CD8-positive, alpha-beta memory T cell (primary cell): ENCODE measurements at regions not wholly inside any gene's neighbourhood (a gene's known extent, or its start where the extent isn't known, plus 50 kb on each side); places are given as distances from the start of the nearest gene placed in this dataset.

Experiments used
- CTCF ChIA-PET: fragments of 350-600 bp; sonication (Branson Sonifier 250); formaldehyde crosslinking; loops from one replicate; lab custom pipeline; 2021; ENCODE audit warnings: antibody characterized with exemption; lab: Charles Lee
- POLR2A ChIA-PET: fragments of 350-600 bp; sonication (Branson Sonifier 250); formaldehyde crosslinking; loops from one replicate; lab custom pipeline; 2021; ENCODE audit warnings: antibody characterized with exemption; lab: Charles Lee
- DNase-seq, 5 donors: peaks; one replicate each; pipeline versions ENCODE4 v3.0.0 to v3.0.0-alpha.2; 2020 to 2022; ENCODE audit warnings: mixed read lengths in 1 of 5
- H3K27ac ChIP-seq: one replicate; pipeline ENCODE4 v1.7.0; 2013; ENCODE audit warnings: low read depth, mild to moderate bottlenecking, low read length, moderate library complexity
- H3K27me3 ChIP-seq: 2 replicates; pipeline ENCODE4 v1.7.0; 2013; ENCODE audit warnings: low read length, mild to moderate bottlenecking; ENCODE audit not compliant: insufficient read depth, poor library complexity, severe bottlenecking
- H3K36me3 ChIP-seq: 2 replicates; pipeline ENCODE4 v1.7.0; 2013; ENCODE audit warnings: mild to moderate bottlenecking, low read length, moderate library complexity; ENCODE audit not compliant: insufficient read depth
- H3K4me1 ChIP-seq: 2 replicates; pipeline ENCODE4 v1.7.0; 2013; ENCODE audit warnings: mild to moderate bottlenecking, low read length, moderate library complexity; ENCODE audit not compliant: insufficient read depth
- H3K4me3 ChIP-seq: 2 replicates; pipeline ENCODE4 v1.7.0; 2013; ENCODE audit warnings: mild to moderate bottlenecking, low read length
- H3K9me3 ChIP-seq: 2 replicates; pipeline ENCODE4 v1.7.0; 2013; ENCODE audit warnings: mild to moderate bottlenecking, low read length
- H3K27ac Mint-ChIP-seq, 8 donors: one replicate each; pipeline ENCODE4 v1.8.0; 2020 to 2021; ENCODE audit warnings: mixed read lengths in 8 of 8, mild to moderate bottlenecking in 6 of 8, inconsistent platforms in 3 of 8, moderate library complexity in 3 of 8
- H3K27me3 Mint-ChIP-seq, 2 donors: one replicate each; pipeline ENCODE4 v1.8.0; 2020 to 2021; ENCODE audit warnings: mixed read lengths in 2 of 2, mild to moderate bottlenecking in 1 of 2, moderate library complexity in 1 of 2
- H3K36me3 Mint-ChIP-seq, 3 donors: one replicate each; pipeline ENCODE4 v1.8.0; 2020 to 2021; ENCODE audit warnings: mixed read lengths in 3 of 3, inconsistent platforms in 1 of 3, mild to moderate bottlenecking in 1 of 3
- H3K4me1 Mint-ChIP-seq, 3 donors: one replicate each; pipeline ENCODE4 v1.8.0; 2020 to 2021; ENCODE audit warnings: mixed read lengths in 3 of 3, inconsistent platforms in 1 of 3, mild to moderate bottlenecking in 1 of 3
- H3K4me3 Mint-ChIP-seq, 7 donors: one replicate each; pipeline ENCODE4 v1.8.0; 2020 to 2021; ENCODE audit warnings: mixed read lengths in 7 of 7, mild to moderate bottlenecking in 6 of 7, moderate library complexity in 4 of 7, inconsistent platforms in 2 of 7
- H3K9me3 Mint-ChIP-seq, 5 donors: one replicate each; pipeline ENCODE4 v1.8.0; 2020 to 2022; ENCODE audit warnings: mixed read lengths in 5 of 5, mild to moderate bottlenecking in 3 of 5, moderate library complexity in 2 of 5, inconsistent platforms in 1 of 5

DNA sequence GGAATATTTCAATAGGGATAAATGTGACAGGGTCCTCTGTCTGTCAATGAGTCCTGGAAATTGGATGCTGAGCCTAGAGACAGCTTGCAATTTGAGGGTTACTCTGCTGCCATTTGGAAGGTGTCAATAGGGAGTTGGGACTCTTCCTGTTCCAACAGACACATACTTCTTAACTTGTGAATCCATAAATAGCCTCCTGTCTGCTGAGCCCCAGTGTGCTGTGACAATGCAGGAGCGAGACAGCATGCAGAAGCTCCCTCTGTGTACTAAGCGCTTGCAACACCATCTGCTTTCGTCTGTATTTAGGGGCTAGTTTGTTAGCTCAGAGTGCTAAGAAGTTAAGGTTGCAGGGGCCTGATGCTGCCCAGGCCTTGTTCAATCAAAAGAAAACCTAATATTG, 58.5 kb upstream of the GPR12 start:
- Mint-ChIP-seq H3K36me3 (peaks cover 0 to 3% (median 0%) of the 10 kb centered on the region in 3 donors), H3K4me3 (no peak overlapping the region), H3K4me1 (no peaks in the 10 kb centered on the region), H3K27ac (no peak overlapping the region), H3K27me3 (peaks cover 4 to 15% of the 10 kb centered on the region in 2 donors), H3K9me3 (no peaks in the 10 kb centered on the region)
- Histone ChIP-seq H3K27ac (no peak overlapping the region), H3K4me1 (no peaks in the 10 kb centered on the region), H3K4me3 (no peak overlapping the region), H3K36me3 (no peaks in the 10 kb centered on the region), H3K9me3 (no peaks in the 10 kb centered on the region), H3K27me3 (no peaks in the 10 kb centered on the region)
- POLR2A ChIA-PET = no interaction called here
- DNase-seq = no peak
- CTCF ChIA-PET = no interaction called here

DNA sequence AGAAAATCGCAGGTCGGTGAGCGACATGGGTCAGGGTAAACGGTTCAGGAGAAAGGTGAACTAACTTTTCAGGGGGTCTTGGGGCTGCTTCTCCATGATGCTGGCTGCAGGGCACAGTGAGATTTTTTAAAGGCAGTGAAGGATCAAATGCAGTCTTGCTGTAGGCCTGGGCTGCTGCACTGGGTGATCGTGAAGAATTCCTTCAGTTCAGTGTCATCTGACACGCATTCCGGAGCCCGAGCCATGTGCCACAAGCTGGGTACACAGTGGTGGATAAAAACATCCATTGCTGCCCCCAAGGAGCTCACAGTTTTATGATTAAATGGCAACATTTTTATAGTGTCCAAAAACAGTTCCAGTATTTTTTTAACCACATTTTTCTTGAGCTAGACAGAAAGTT, 56.3 kb upstream of the GPR12 start:
- H3K4me1 Mint-ChIP-seq = no peaks in the 10 kb centered on the region
- ChIA-PET CTCF (no interaction called here), POLR2A (no interaction called here)
- Histone ChIP-seq H3K4me3 (no peak overlapping the region), H3K4me1 (no peaks in the 10 kb centered on the region), H3K36me3 (no peaks in the 10 kb centered on the region), H3K27ac (no peak overlapping the region), H3K9me3 (no peaks in the 10 kb centered on the region), H3K27me3 (no peaks in the 10 kb centered on the region)
- H3K4me3 Mint-ChIP-seq = no peak overlapping the region
- DNase-seq = no peak
- H3K27me3 Mint-ChIP-seq = peaks cover 4 to 15% of the 10 kb centered on the region in 2 donors
- H3K36me3 Mint-ChIP-seq = peaks cover 0 to 3% (median 0%) of the 10 kb centered on the region in 3 donors
- H3K9me3 Mint-ChIP-seq = no peaks in the 10 kb centered on the region
- no peak overlapping the region for H3K27ac Mint-ChIP-seq

DNA sequence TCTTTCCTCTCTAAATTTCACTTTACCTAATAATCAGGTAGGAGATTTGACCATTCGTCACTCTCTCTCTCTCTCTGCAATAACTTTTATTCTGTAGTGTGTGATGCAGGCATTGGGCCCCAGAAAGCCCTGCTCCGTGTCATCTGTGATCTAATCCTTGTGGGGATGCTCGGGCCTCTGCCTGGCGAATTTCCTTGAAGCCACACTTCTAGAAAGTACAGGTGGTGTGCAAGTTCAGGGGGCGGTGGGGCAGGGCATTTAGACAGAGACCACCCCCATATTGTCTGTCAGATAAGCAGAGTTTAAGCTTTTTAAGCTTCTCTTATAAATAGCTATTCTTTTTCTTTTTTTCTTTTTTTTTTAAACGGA, 53.4 kb upstream of the GPR12 start:
- peaks cover 0 to 3% (median 0%) of the 10 kb centered on the region in 3 donors for H3K36me3 Mint-ChIP-seq

DNA sequence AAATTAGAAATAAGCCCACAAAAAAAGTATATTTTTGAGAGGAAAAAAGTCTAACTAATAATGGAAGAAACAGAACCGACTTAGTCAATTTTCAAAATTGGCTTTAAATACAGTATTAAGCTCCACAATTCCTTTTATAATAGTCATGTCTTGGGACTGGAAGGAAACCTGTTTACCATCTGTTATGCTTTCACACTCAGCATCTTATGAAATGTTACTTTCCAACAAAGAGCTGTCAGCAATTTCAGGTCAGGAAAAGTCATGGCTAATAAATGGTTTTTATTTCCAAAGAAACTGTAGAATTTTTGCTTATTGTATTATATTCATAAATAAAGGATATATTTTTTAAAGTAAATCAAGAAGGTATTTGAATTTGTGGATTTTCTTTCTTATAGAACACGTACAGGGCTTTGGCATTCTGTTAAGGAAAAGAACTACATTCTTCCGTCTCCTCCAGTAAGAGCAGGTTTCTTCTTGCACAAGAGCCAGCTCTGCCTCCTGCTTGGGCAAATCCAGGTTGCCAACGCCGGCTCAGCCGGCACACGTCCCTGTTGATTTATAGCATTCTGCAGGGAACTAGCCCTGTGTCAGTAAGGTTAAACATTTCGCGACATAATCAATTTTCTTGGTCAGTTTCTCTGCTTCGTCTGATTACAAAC, 52.9 kb upstream of the GPR12 start:
- H3K4me1 Mint-ChIP-seq = no peaks in the 10 kb centered on the region
- H3K27ac Mint-ChIP-seq = no peak overlapping the region
- no peak for DNase-seq
- CTCF ChIA-PET = no interaction called here
- H3K27me3 Mint-ChIP-seq = peaks cover 2 to 33% of the 10 kb centered on the region in 2 donors
- Histone ChIP-seq H3K4me1 (no peaks in the 10 kb centered on the region), H3K36me3 (no peaks in the 10 kb centered on the region), H3K9me3 (no peaks in the 10 kb centered on the region), H3K27ac (no peak overlapping the region), H3K4me3 (no peak overlapping the region), H3K27me3 (no peaks in the 10 kb centered on the region)
- H3K36me3 Mint-ChIP-seq = peaks cover 0 to 3% (median 0%) of the 10 kb centered on the region in 3 donors
- H3K9me3 Mint-ChIP-seq = peaks cover 0 to 5% (median 0%) of the 10 kb centered on the region in 5 donors
- POLR2A ChIA-PET = no interaction called here
- H3K4me3 Mint-ChIP-seq = no peak overlapping the region

More for the DNA sequence above, 53.4 kb upstream of the GPR12 start:
- peaks cover 0 to 5% (median 0%) of the 10 kb centered on the region in 5 donors for H3K9me3 Mint-ChIP-seq
- H3K9me3 ChIP-seq = no peaks in the 10 kb centered on the region
- peaks cover 2 to 28% of the 10 kb centered on the region in 2 donors for H3K27me3 Mint-ChIP-seq
- H3K4me3 Mint-ChIP-seq = no peak overlapping the region
- CTCF ChIA-PET = no interaction called here
- H3K27me3 ChIP-seq = no peaks in the 10 kb centered on the region
- H3K27ac Mint-ChIP-seq = no peak overlapping the region
- no peaks in the 10 kb centered on the region for H3K4me1 Mint-ChIP-seq
- POLR2A ChIA-PET = no interaction called here
- no peak overlapping the region for H3K27ac ChIP-seq
- no peak overlapping the region for H3K4me3 ChIP-seq
- H3K36me3 ChIP-seq = no peaks in the 10 kb centered on the region
- no peak for DNase-seq
- H3K4me1 ChIP-seq = no peaks in the 10 kb centered on the region

DNA sequence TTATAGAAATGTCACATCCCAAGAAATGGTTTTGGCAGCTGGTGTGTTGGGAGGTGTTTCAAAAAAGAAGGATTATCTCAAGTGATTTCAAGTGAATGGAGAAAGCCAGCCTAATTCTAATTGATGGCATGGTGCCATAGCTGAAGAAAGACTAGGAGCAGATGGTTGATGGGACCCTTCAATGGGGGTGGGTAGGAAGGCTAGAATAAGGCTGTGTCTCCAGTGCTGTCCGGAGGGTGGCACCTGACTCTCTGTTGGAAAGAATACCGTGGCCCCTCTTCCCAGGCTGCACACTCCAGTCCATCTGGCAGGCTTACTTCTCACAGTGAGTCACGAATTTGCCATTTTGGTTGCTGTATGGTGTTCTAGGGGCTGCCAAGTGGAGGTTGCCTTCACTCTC, 51.0 kb upstream of the GPR12 start:
- H3K9me3 ChIP-seq = no peaks in the 10 kb centered on the region
- Mint-ChIP-seq H3K27ac (no peak overlapping the region), H3K36me3 (peaks cover 0 to 10% (median 0%) of the 10 kb centered on the region in 3 donors), H3K4me3 (no peak overlapping the region), H3K4me1 (no peaks in the 10 kb centered on the region), H3K9me3 (peaks cover 0 to 7% (median 3%) of the 10 kb centered on the region in 5 donors), H3K27me3 (peaks cover 7 to 40% of the 10 kb centered on the region in 2 donors)
- H3K27me3 ChIP-seq = no peaks in the 10 kb centered on the region
- POLR2A ChIA-PET = no interaction called here
- CTCF ChIA-PET = no interaction called here
- no peak for DNase-seq
- H3K36me3 ChIP-seq = no peaks in the 10 kb centered on the region
- no peak overlapping the region for H3K27ac ChIP-seq
- no peaks in the 10 kb centered on the region for H3K4me1 ChIP-seq
- no peak overlapping the region for H3K4me3 ChIP-seq
